ENCODE measurements at regions not wholly inside any gene's neighbourhood (a gene's known extent, or its start where the extent isn't known, plus 50 kb on each side); places are given as distances from the start of the nearest gene placed in this dataset.
A peak's percentile ranks its signal among the peaks of the same experiment; 100 is the strongest.

- in situ Hi-C loops (cut with MboI; ENCODE audit: low pct_unique_long_range_greater_than_20kb, low sequenced_read_pairs): no loop called here
- no peak for DNase-seq
These were observed 50.8 kb upstream of the MYLIP start for GRCh38 chr6:16078064-16078463.

- in situ Hi-C loops (cut with MboI; ENCODE audit: low pct_unique_long_range_greater_than_20kb, low sequenced_read_pairs): no loop called here
- no peak for DNase-seq
These were observed 59.2 kb upstream of the MYLIP start for GRCh38 chr6:16069671-16070070.

GRCh38 chr6:16069222-16069621 lies 59.7 kb upstream of the MYLIP start:
- in situ Hi-C loops (cut with MboI; ENCODE audit: low pct_unique_long_range_greater_than_20kb, low sequenced_read_pairs): no loop called here
- DNase-seq: no peak

- in situ Hi-C loops (cut with MboI; ENCODE audit: low pct_unique_long_range_greater_than_20kb, low sequenced_read_pairs): no loop called here
- DNase-seq: no peak
These were observed 61.3 kb upstream of the MYLIP start for GRCh38 chr6:16067568-16067967.

- in situ Hi-C loops (cut with MboI; ENCODE audit: low pct_unique_long_range_greater_than_20kb, low sequenced_read_pairs): no loop called here
- DNase-seq: peak; percentile 7
These were observed 64.2 kb upstream of the MYLIP start for GRCh38 chr6:16064671-16065072.

- DNase-seq: no peak
- in situ Hi-C loops (cut with MboI; ENCODE audit: low pct_unique_long_range_greater_than_20kb, low sequenced_read_pairs): no loop called here
These were observed 65.3 kb upstream of the MYLIP start for GRCh38 chr6:16063580-16063979.

GRCh38 chr6:16061818-16062217 lies 67.1 kb upstream of the MYLIP start:
- in situ Hi-C loops (cut with MboI; ENCODE audit: low pct_unique_long_range_greater_than_20kb, low sequenced_read_pairs): no loop called here
- no peak for DNase-seq

GRCh38 chr6:16060039-16060438 lies 68.8 kb upstream of the MYLIP start:
- in situ Hi-C loops (cut with MboI; ENCODE audit: low pct_unique_long_range_greater_than_20kb, low sequenced_read_pairs): no loop called here
- peak; percentile 8 for DNase-seq

GRCh38 chr6:16059496-16059895 lies 69.4 kb upstream of the MYLIP start:
- DNase-seq: no peak

GRCh38 chr6:16058929-16059345 lies 69.9 kb upstream of the MYLIP start:
- in situ Hi-C loops (cut with MboI; ENCODE audit: low pct_unique_long_range_greater_than_20kb, low sequenced_read_pairs): no loop called here
- DNase-seq: no peak

More at GRCh38 chr6:16059496-16059895, 69.4 kb upstream of the MYLIP start:
- in situ Hi-C loops (cut with MboI; ENCODE audit: low pct_unique_long_range_greater_than_20kb, low sequenced_read_pairs): no loop called here

- in situ Hi-C loops (cut with MboI; ENCODE audit: low pct_unique_long_range_greater_than_20kb, low sequenced_read_pairs): no loop called here
- no peak for DNase-seq
These were observed 70.5 kb upstream of the MYLIP start for GRCh38 chr6:16058201-16058928.

- in situ Hi-C loops (cut with MboI; ENCODE audit: low pct_unique_long_range_greater_than_20kb, low sequenced_read_pairs): no loop called here
- no peak for DNase-seq
These were observed 71.4 kb upstream of the MYLIP start for GRCh38 chr6:16057446-16057845.

- no peak for DNase-seq
- in situ Hi-C loops (cut with MboI; ENCODE audit: low pct_unique_long_range_greater_than_20kb, low sequenced_read_pairs): no loop called here
These were observed 72.5 kb upstream of the MYLIP start for GRCh38 chr6:16056263-16056870.

GRCh38 chr6:16055852-16056251 lies 73.0 kb upstream of the MYLIP start:
- no peak for DNase-seq
- in situ Hi-C loops (cut with MboI; ENCODE audit: low pct_unique_long_range_greater_than_20kb, low sequenced_read_pairs): no loop called here

GRCh38 chr6:16049168-16049567 lies 79.7 kb upstream of the MYLIP start:
- in situ Hi-C loops (cut with MboI; ENCODE audit: low pct_unique_long_range_greater_than_20kb, low sequenced_read_pairs): no loop called here
- no peak for DNase-seq

GRCh38 chr6:16048221-16048620 lies 80.7 kb upstream of the MYLIP start:
- in situ Hi-C loops (cut with MboI; ENCODE audit: low pct_unique_long_range_greater_than_20kb, low sequenced_read_pairs): no loop called here

GRCh38 chr6:16047435-16047990 lies 81.4 kb upstream of the MYLIP start:
- in situ Hi-C loops (cut with MboI; ENCODE audit: low pct_unique_long_range_greater_than_20kb, low sequenced_read_pairs): no loop called here
- DNase-seq: no peak

More at GRCh38 chr6:16048221-16048620, 80.7 kb upstream of the MYLIP start:
- DNase-seq: no peak

GRCh38 chr6:16045238-16045637 lies 83.6 kb upstream of the MYLIP start:
- in situ Hi-C loops (cut with MboI; ENCODE audit: low pct_unique_long_range_greater_than_20kb, low sequenced_read_pairs): no loop called here
- DNase-seq: no peak

- in situ Hi-C loops (cut with MboI; ENCODE audit: low pct_unique_long_range_greater_than_20kb, low sequenced_read_pairs): no loop called here
- DNase-seq: no peak
These were observed 84.7 kb upstream of the MYLIP start for GRCh38 chr6:16044211-16044643.

Measured in KBM-7 (cell line).